ENCODE measurements at regions not wholly inside any gene's neighbourhood (a gene's known extent, or its start where the extent isn't known, plus 50 kb on each side); places are given as distances from the start of the nearest gene placed in this dataset.
"Not testable (repeated sequence)": the region's sequence is repeated elsewhere in the genome, so short reads cannot be mapped to it uniquely, and the experiment has no call there.

DNA sequence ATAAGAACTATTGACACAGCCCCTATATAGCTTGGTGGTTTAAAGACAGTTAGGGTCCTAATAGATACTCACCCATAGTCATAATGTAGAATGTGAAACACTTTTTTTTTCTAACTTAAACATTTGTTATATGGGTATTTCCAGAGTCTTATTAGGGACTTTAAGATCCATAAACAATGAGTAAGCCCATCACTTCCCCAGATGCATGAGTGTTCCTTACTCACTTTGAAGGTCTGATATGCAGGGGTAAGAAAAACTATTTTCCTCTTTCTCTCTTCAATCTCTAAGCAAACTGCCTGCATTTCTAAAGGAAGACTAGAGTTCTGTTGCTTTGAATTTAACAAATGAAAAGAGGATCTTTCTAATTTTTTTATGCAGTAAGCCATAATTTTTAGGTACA, 443.6 kb upstream of the PITX2 start:
- no peaks in the 10 kb centered on the region for H3K4me1 ChIP-seq (ENCODE audit: low read length)
- H3K27ac ChIP-seq (ENCODE audit: low read length): no peak overlapping the region
- H3K27me3 ChIP-seq (ENCODE audit: low read length): no peaks in the 10 kb centered on the region
- no peak overlapping the region for H3K9ac ChIP-seq (ENCODE audit: low read length)
- H3K9me2 ChIP-seq (replicated peaks; ENCODE audit: insufficient read depth, low read length): no peaks in the 10 kb centered on the region
- no peak for DNase-seq
- no peaks in the 10 kb centered on the region for H3K9me3 ChIP-seq (ENCODE audit: low read length)
- no peak overlapping the region for H2AFZ ChIP-seq (ENCODE audit: low read length)
- H3K79me2 ChIP-seq (ENCODE audit: low read length): no peaks in the 10 kb centered on the region
- H3K4me3 ChIP-seq (ENCODE audit: low read length): no peak overlapping the region
- H3K36me3 ChIP-seq (ENCODE audit: insufficient read depth, low read length): no peaks in the 10 kb centered on the region
- no peaks in the 10 kb centered on the region for H4K20me1 ChIP-seq (ENCODE audit: insufficient read depth, low read depth, low read length)
- no peak overlapping the region for H3K4me2 ChIP-seq (ENCODE audit: low read depth, low read length, poor library complexity, severe bottlenecking)

DNA sequence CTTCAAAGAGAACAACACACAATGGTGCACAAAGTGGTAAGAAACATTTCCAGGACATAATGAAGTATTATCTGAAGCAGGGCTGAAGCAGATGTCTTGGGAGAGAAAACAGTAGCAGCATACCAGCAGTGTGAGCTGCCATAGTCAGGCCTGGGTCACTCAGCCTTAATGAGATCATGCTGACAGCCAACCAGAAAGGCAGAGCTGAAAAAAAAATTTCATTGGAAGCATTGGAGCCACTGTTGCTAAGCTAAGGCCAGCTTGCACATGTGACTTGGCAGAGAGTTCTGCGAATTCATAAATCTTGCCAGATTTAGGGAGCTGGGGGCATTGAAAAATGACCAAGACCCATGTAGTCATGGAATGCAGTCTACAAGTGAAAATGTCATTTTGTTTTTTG, 444.0 kb upstream of the PITX2 start:
- Histone ChIP-seq H3K79me2 (ENCODE audit: low read length) (no peaks in the 10 kb centered on the region), H3K9me3 (ENCODE audit: low read length) (no peaks in the 10 kb centered on the region), H3K4me1 (ENCODE audit: low read length) (no peaks in the 10 kb centered on the region), H3K27me3 (ENCODE audit: low read length) (no peaks in the 10 kb centered on the region), H2AFZ (ENCODE audit: low read length) (no peak overlapping the region), H3K9me2 (replicated peaks; ENCODE audit: insufficient read depth, low read length) (no peaks in the 10 kb centered on the region), H4K20me1 (ENCODE audit: insufficient read depth, low read depth, low read length) (no peaks in the 10 kb centered on the region), H3K4me3 (ENCODE audit: low read length) (no peak overlapping the region), H3K4me2 (ENCODE audit: low read depth, low read length, poor library complexity, severe bottlenecking) (no peak overlapping the region), H3K27ac (ENCODE audit: low read length) (no peak overlapping the region), H3K9ac (ENCODE audit: low read length) (no peak overlapping the region), H3K36me3 (ENCODE audit: insufficient read depth, low read length) (no peaks in the 10 kb centered on the region)
- no peak for DNase-seq

DNA sequence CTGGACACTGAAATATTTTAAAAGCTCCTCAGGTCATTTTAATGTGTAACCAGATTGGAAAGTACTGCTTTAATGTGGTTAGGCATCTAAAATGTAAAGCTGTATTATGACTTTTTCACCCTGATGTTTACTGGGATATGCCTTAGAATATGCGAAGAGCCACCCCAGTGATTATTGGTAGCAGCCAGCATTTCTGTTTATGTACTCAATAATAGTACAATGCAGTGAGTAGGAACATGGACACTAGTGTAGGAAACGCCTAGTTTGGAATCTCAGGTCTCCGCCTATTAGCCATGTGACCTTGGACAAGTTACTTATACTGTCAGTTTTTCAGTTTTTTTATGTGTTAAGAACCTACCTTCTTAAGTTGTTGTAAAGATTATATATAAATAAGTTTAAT, 446.0 kb upstream of the PITX2 start:
- H3K27ac ChIP-seq (ENCODE audit: low read length): no peak overlapping the region
- DNase-seq: no peak
- H3K36me3 ChIP-seq (ENCODE audit: insufficient read depth, low read length): no peaks in the 10 kb centered on the region

DNA sequence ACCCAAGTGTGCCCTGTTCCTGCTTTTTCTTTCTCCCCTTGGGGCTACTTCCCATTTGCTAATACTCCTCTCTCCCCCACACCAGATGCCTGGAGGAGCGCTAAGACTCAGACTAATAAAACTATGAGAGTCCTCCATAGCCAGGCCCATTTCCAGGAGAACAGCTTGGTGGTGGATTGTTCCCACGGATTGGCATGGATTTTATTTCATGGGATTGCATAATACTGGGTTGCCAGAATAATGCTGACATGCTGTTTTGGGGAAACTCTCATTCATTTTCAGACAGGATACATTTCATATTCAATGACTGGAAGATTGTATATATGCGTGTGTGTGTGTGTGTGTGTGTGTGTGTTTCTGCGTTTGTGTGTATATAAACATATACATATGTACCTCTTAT, 447.5 kb upstream of the PITX2 start:
- Histone ChIP-seq H3K9me3 (ENCODE audit: low read length) (no peaks in the 10 kb centered on the region), H3K9ac (ENCODE audit: low read length) (no peak overlapping the region), H3K79me2 (ENCODE audit: low read length) (no peaks in the 10 kb centered on the region), H4K20me1 (ENCODE audit: insufficient read depth, low read depth, low read length) (no peaks in the 10 kb centered on the region), H3K27ac (ENCODE audit: low read length) (no peak overlapping the region), H3K36me3 (ENCODE audit: insufficient read depth, low read length) (no peaks in the 10 kb centered on the region), H3K4me1 (ENCODE audit: low read length) (no peaks in the 10 kb centered on the region), H3K9me2 (replicated peaks; ENCODE audit: insufficient read depth, low read length) (no peaks in the 10 kb centered on the region), H2AFZ (ENCODE audit: low read length) (no peak overlapping the region), H3K4me3 (ENCODE audit: low read length) (no peak overlapping the region), H3K4me2 (ENCODE audit: low read depth, low read length, poor library complexity, severe bottlenecking) (no peak overlapping the region), H3K27me3 (ENCODE audit: low read length) (no peaks in the 10 kb centered on the region)
- DNase-seq: no peak

More for the DNA sequence above, 446.0 kb upstream of the PITX2 start:
- no peak overlapping the region for H3K9ac ChIP-seq (ENCODE audit: low read length)
- no peak overlapping the region for H3K4me2 ChIP-seq (ENCODE audit: low read depth, low read length, poor library complexity, severe bottlenecking)
- no peaks in the 10 kb centered on the region for H3K9me3 ChIP-seq (ENCODE audit: low read length)
- no peaks in the 10 kb centered on the region for H3K4me1 ChIP-seq (ENCODE audit: low read length)
- H4K20me1 ChIP-seq (ENCODE audit: insufficient read depth, low read depth, low read length): no peaks in the 10 kb centered on the region
- H3K27me3 ChIP-seq (ENCODE audit: low read length): no peaks in the 10 kb centered on the region
- no peak overlapping the region for H3K4me3 ChIP-seq (ENCODE audit: low read length)
- no peak overlapping the region for H2AFZ ChIP-seq (ENCODE audit: low read length)
- no peaks in the 10 kb centered on the region for H3K9me2 ChIP-seq (replicated peaks; ENCODE audit: insufficient read depth, low read length)
- no peaks in the 10 kb centered on the region for H3K79me2 ChIP-seq (ENCODE audit: low read length)

DNA sequence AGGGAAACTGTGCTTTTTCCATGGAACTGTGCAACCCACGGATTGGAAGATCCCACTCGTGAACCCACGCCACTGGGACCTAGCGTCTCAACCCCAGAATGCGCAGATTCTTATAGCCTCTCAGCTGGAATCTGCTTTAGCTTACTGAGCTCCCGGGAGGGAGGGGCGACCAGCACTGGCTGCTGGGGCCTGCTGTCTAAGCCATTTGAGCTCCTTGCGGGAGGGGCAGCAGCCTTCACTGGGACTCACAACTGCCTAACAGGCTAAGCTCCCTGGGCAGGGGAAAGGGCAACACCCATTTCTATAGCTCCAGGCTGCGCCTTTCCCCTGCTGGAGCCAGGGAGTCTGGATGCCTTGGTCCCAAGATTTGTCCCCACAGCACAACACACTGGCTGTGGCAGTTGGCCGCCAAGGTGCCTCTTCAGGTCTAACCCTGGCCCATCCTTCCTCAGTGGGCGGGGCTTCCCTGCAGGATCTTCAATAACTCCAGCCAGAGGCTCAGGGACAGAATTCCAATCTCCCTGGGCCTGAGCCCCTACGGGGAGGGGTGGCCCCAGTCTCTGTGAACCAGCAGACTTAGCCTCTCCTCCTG, 451.7 kb upstream of the PITX2 start:
- Histone ChIP-seq H3K9me2 (replicated peaks; ENCODE audit: insufficient read depth, low read length) (no peaks in the 10 kb centered on the region), H3K4me1 (ENCODE audit: low read length) (no peaks in the 10 kb centered on the region), H3K27me3 (ENCODE audit: low read length) (no peaks in the 10 kb centered on the region), H3K9me3 (ENCODE audit: low read length) (no peaks in the 10 kb centered on the region), H3K36me3 (ENCODE audit: insufficient read depth, low read length) (no peaks in the 10 kb centered on the region), H2AFZ (ENCODE audit: low read length) (no peak overlapping the region), H3K9ac (ENCODE audit: low read length) (no peak overlapping the region), H3K4me3 (ENCODE audit: low read length) (no peak overlapping the region), H3K79me2 (ENCODE audit: low read length) (no peaks in the 10 kb centered on the region), H4K20me1 (ENCODE audit: insufficient read depth, low read depth, low read length) (no peaks in the 10 kb centered on the region), H3K4me2 (ENCODE audit: low read depth, low read length, poor library complexity, severe bottlenecking) (no peak overlapping the region), H3K27ac (ENCODE audit: low read length) (no peak overlapping the region)
- DNase-seq: no peak

DNA sequence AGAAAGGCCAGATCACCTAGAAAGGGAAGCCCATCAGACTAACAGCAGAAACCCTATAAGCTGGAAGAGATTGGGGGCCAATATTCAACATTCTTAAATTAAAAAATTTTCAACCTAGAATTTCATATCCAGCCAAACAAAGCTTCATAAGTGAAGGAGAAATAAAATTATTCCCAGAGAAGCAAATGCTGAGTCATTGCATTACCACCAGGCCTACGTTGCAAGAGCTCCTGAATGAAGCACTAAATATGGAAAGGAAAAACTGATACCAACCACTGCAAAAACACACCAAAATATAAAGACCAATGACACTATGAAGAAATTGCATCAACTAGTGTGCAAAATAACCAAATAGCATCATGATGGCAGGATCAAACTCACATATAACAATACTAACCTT, 453.4 kb upstream of the PITX2 start:
- H3K27me3 ChIP-seq (ENCODE audit: low read length); H3K4me1 ChIP-seq (ENCODE audit: low read length); H2AFZ ChIP-seq (ENCODE audit: low read length); DNase-seq; H3K9me2 ChIP-seq (replicated peaks; ENCODE audit: insufficient read depth, low read length); H3K4me3 ChIP-seq (ENCODE audit: low read length); H3K9me3 ChIP-seq (ENCODE audit: low read length); H3K4me2 ChIP-seq (ENCODE audit: low read depth, low read length, poor library complexity, severe bottlenecking); H3K79me2 ChIP-seq (ENCODE audit: low read length); H3K9ac ChIP-seq (ENCODE audit: low read length); H3K27ac ChIP-seq (ENCODE audit: low read length); H4K20me1 ChIP-seq (ENCODE audit: insufficient read depth, low read depth, low read length); H3K36me3 ChIP-seq (ENCODE audit: insufficient read depth, low read length): not testable (repeated sequence)

DNA sequence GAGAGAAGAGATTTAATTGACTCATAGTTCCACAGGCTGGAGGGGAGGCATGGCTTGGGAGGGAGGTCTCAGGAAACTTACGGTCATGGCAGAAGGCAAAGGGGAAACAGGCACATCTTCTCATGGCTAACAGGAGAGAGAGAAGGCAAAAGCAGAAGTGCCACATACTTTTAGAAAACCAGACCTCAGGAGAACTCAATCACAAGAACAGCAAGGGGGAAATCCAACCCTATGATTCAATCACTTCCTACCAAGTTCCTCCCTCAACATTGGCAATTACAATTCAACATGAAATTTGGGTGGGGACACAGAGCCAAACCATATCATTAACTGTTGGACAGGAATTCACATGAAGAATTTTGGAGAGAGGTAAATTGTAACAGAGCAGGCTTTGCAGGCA, 485.3 kb upstream of the PITX2 start:
- Histone ChIP-seq H3K27ac (ENCODE audit: low read length) (no peak overlapping the region), H2AFZ (ENCODE audit: low read length) (no peak overlapping the region), H3K4me1 (ENCODE audit: low read length) (no peaks in the 10 kb centered on the region), H3K79me2 (ENCODE audit: low read length) (no peaks in the 10 kb centered on the region), H4K20me1 (ENCODE audit: insufficient read depth, low read depth, low read length) (no peaks in the 10 kb centered on the region), H3K4me2 (ENCODE audit: low read depth, low read length, poor library complexity, severe bottlenecking) (no peak overlapping the region), H3K27me3 (ENCODE audit: low read length) (no peaks in the 10 kb centered on the region), H3K4me3 (ENCODE audit: low read length) (no peak overlapping the region), H3K36me3 (ENCODE audit: insufficient read depth, low read length) (no peaks in the 10 kb centered on the region), H3K9ac (ENCODE audit: low read length) (no peak overlapping the region), H3K9me2 (replicated peaks; ENCODE audit: insufficient read depth, low read length) (no peaks in the 10 kb centered on the region), H3K9me3 (ENCODE audit: low read length) (no peaks in the 10 kb centered on the region)
- no peak for DNase-seq

DNA sequence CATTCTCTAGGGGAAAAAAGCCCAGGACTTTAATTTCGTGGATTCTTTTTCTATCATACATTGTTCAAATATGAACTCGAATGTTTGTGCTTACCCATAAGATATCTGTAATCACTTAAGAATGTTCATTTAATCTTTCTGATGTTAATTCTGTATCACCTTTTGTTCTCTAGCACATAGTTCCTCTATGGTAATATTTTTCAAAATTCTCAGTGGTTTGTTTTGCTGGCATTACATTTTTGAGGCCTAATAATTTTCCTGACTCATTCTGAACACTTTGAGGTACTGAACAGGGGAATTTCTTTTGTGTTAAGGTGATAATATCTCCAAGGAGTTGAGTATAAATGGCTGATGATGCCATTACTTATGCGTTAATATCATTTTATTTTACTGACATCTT, 490.7 kb upstream of the PITX2 start:
- Histone ChIP-seq H3K4me2 (ENCODE audit: low read depth, low read length, poor library complexity, severe bottlenecking) (no peak overlapping the region), H3K27me3 (ENCODE audit: low read length) (no peaks in the 10 kb centered on the region), H3K36me3 (ENCODE audit: insufficient read depth, low read length) (no peaks in the 10 kb centered on the region), H3K9ac (ENCODE audit: low read length) (no peak overlapping the region), H3K79me2 (ENCODE audit: low read length) (no peaks in the 10 kb centered on the region), H3K9me3 (ENCODE audit: low read length) (no peaks in the 10 kb centered on the region), H3K9me2 (replicated peaks; ENCODE audit: insufficient read depth, low read length) (no peaks in the 10 kb centered on the region), H4K20me1 (ENCODE audit: insufficient read depth, low read depth, low read length) (no peaks in the 10 kb centered on the region), H3K4me3 (ENCODE audit: low read length) (no peak overlapping the region), H3K27ac (ENCODE audit: low read length) (no peak overlapping the region), H3K4me1 (ENCODE audit: low read length) (no peaks in the 10 kb centered on the region), H2AFZ (ENCODE audit: low read length) (no peak overlapping the region)
- DNase-seq: no peak

DNA sequence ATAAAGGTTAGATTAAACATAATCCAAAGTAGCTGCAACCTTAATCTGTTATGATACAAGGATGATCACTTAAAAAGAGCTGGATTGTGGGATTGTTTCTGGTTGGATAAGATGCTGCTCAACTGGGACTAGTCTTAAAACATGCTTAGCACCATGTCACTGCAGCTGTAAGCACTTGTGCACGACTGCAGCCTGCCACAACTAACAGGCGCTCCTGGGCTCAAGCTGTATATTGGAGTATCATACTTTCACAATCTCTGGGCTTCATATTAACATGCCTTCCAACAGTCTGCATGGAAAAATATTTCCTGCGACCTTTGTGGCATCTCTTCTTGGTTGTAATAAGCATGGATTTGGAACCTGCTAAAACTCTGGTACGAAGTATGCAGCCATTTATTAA, 493.0 kb upstream of the PITX2 start:
- H2AFZ ChIP-seq (ENCODE audit: low read length): no peak overlapping the region
- H4K20me1 ChIP-seq (ENCODE audit: insufficient read depth, low read depth, low read length): no peaks in the 10 kb centered on the region
- no peaks in the 10 kb centered on the region for H3K9me3 ChIP-seq (ENCODE audit: low read length)
- no peak for DNase-seq
- no peak overlapping the region for H3K9ac ChIP-seq (ENCODE audit: low read length)
- no peaks in the 10 kb centered on the region for H3K27me3 ChIP-seq (ENCODE audit: low read length)
- H3K4me1 ChIP-seq (ENCODE audit: low read length): no peaks in the 10 kb centered on the region
- H3K4me2 ChIP-seq (ENCODE audit: low read depth, low read length, poor library complexity, severe bottlenecking): no peak overlapping the region
- H3K4me3 ChIP-seq (ENCODE audit: low read length): no peak overlapping the region
- no peak overlapping the region for H3K27ac ChIP-seq (ENCODE audit: low read length)
- no peaks in the 10 kb centered on the region for H3K36me3 ChIP-seq (ENCODE audit: insufficient read depth, low read length)
- H3K9me2 ChIP-seq (replicated peaks; ENCODE audit: insufficient read depth, low read length): no peaks in the 10 kb centered on the region
- no peaks in the 10 kb centered on the region for H3K79me2 ChIP-seq (ENCODE audit: low read length)

Data from Karpas-422 (cell line).